ENCODE measurements at regions not wholly inside any gene's neighbourhood (a gene's known extent, or its start where the extent isn't known, plus 50 kb on each side); places are given as distances from the start of the nearest gene placed in this dataset.

- Histone ChIP-seq H3K4me2 (no peak overlapping the region), H3K4me1 (no peaks in the 10 kb centered on the region), H3K9me3 (no peaks in the 10 kb centered on the region), H3K27ac (no peak overlapping the region), H3K4me3 (no peak overlapping the region)
- ATAC-seq (no peak), DNase-seq (ENCODE audit: low read depth in 1 of 2, low spot score in 1 of 2) (no peak), FAIRE-seq (no peak)
- WGBS (ENCODE audit: missing lambda C conversion rate): 37% methylated on average over 6 of the region's 6 CpGs
- CTCF ChIA-PET: interaction anchor here (1.2 kb wide), 1 partner anchor 13 kb away, joined by 3 read pairs; no protein-coding TSS in a partner anchor
- TF ChIP-seq POLR2A (IDR thresholded peaks at IDR 0.05; ENCODE audit: low read length): no peak
- no peak for TF ChIP-seq RAD21 (conservative IDR thresholded peaks at IDR 0.05 in 1 of 2, IDR thresholded peaks at IDR 0.05 in 1 of 2)
- TF ChIP-seq CTCF (IDR thresholded peaks at IDR 0.05): no peak
- no peak for TF ChIP-seq TFCP2L1 (CRISPR knock-in tag; IDR thresholded peaks at IDR 0.05)
- no peak for TF ChIP-seq FOXS1 (CRISPR knock-in tag; IDR thresholded peaks at IDR 0.05)
- TF ChIP-seq E2F6 (IDR thresholded peaks at IDR 0.05; ENCODE audit: borderline replicate concordance, low read depth): no peak
- TF ChIP-seq ATOH8 (CRISPR knock-in tag; IDR thresholded peaks at IDR 0.05; ENCODE audit: low read depth): no peak
- no peak for TF ChIP-seq ZNF302 (CRISPR knock-in tag; IDR thresholded peaks at IDR 0.05)
- no peak for TF ChIP-seq RCOR1 (IDR thresholded peaks at IDR 0.05; ENCODE audit: low read depth, low read length)
- TF ChIP-seq CHD2 (IDR thresholded peaks at IDR 0.05; ENCODE audit: low read length, partially characterized antibody): no peak
- no peak for TF ChIP-seq HOXA7 (CRISPR knock-in tag; IDR thresholded peaks at IDR 0.05)
- no peak for TF ChIP-seq NR3C1 (IDR thresholded peaks at IDR 0.05)
- POLR2A ChIA-PET: no interaction called here
Observed at GRCh38 chr10:9757176-9757575, 1260.5 kb upstream of the CELF2 start.

- FAIRE-seq (no peak), DNase-seq (ENCODE audit: low read depth in 1 of 2, low spot score in 1 of 2) (no peak), ATAC-seq (no peak)
- Histone ChIP-seq H3K4me2 (no peak overlapping the region), H3K4me1 (no peaks in the 10 kb centered on the region), H3K4me3 (no peak overlapping the region), H3K9me3 (no peaks in the 10 kb centered on the region), H3K27ac (no peak overlapping the region)
- ChIA-PET POLR2A (no interaction called here), CTCF (no interaction called here)
- TF ChIP-seq FOSB (CRISPR knock-in tag; IDR thresholded peaks at IDR 0.05) (no peak), BCL3 (IDR thresholded peaks at IDR 0.05) (no peak), CBX8 (IDR thresholded peaks at IDR 0.05) (no peak), HEYL (CRISPR knock-in tag; IDR thresholded peaks at IDR 0.05) (no peak), POLR2A (IDR thresholded peaks at IDR 0.05; ENCODE audit: low read length) (no peak), HMGXB4 (CRISPR knock-in tag; IDR thresholded peaks at IDR 0.05; ENCODE audit: borderline replicate concordance) (no peak), EP300 (IDR thresholded peaks at IDR 0.05) (no peak), ZNF302 (CRISPR knock-in tag; IDR thresholded peaks at IDR 0.05) (no peak), ZC3H11A (IDR thresholded peaks at IDR 0.05) (no peak), ESRRA (IDR thresholded peaks at IDR 0.05; ENCODE audit: borderline replicate concordance, low read length) (no peak), ZFP36 (IDR thresholded peaks at IDR 0.05; ENCODE audit: borderline replicate concordance, partially characterized antibody) (no peak), CTCF (IDR thresholded peaks at IDR 0.05) (no peak), USF2 (IDR thresholded peaks at IDR 0.05) (no peak), ZSCAN20 (CRISPR knock-in tag; IDR thresholded peaks at IDR 0.05) (no peak), RARB (CRISPR knock-in tag; IDR thresholded peaks at IDR 0.05) (no peak), RAD21 (conservative IDR thresholded peaks at IDR 0.05 in 1 of 2, IDR thresholded peaks at IDR 0.05 in 1 of 2) (no peak), HES2 (IDR thresholded peaks at IDR 0.05) (no peak), JUNB (IDR thresholded peaks at IDR 0.05) (no peak)
- WGBS (ENCODE audit: missing lambda C conversion rate): 2% methylated on average over 3 of the region's 3 CpGs
Observed at GRCh38 chr10:9759596-9759995, 1258.1 kb upstream of the CELF2 start.
